ENCODE measurements at regions not wholly inside any gene's neighbourhood (a gene's known extent, or its start where the extent isn't known, plus 50 kb on each side); places are given as distances from the start of the nearest gene placed in this dataset.

- no peak for DNase-seq
Observed at GRCh38 chr6:124877468-124877867, 84.8 kb upstream of the RNF217 start.

GRCh38 chr6:124879110-124879991, 82.9 kb upstream of the RNF217 start:
- no peak for DNase-seq

- no peak for DNase-seq
Observed at GRCh38 chr6:124879992-124880355, 82.3 kb upstream of the RNF217 start.

GRCh38 chr6:124881898-124882578, 80.2 kb upstream of the RNF217 start:
- DNase-seq, result peak; percentile 18

- no peak for DNase-seq
Observed at GRCh38 chr6:124882579-124883393, 79.5 kb upstream of the RNF217 start.

- no peak for DNase-seq
Observed at GRCh38 chr6:124885171-124885570, 77.1 kb upstream of the RNF217 start.

- DNase-seq, result no peak
Observed at GRCh38 chr6:124887872-124888580, 74.2 kb upstream of the RNF217 start.

- DNase-seq, result no peak
Observed at GRCh38 chr6:124888581-124889371, 73.5 kb upstream of the RNF217 start.

- no peak for DNase-seq
Observed at GRCh38 chr6:124901084-124901483, 61.2 kb upstream of the RNF217 start.

GRCh38 chr6:124903797-124904196, 58.4 kb upstream of the RNF217 start:
- no peak for DNase-seq

- no peak for DNase-seq
Observed at GRCh38 chr6:124907596-124907995, 54.6 kb upstream of the RNF217 start.
